SK-N-SH treated with all-trans-retinoic acid at 6 μM for 48 hours (cell line): ENCODE measurements at regions not wholly inside any gene's neighbourhood (a gene's known extent, or its start where the extent isn't known, plus 50 kb on each side); places are given as distances from the start of the nearest gene placed in this dataset.

Source experiments
- ATAC-seq: fragments of 200-7000 bp; cut with Tn5 transposase; 3 replicates; pipeline ENCODE4 v1.9.1; 2020; ENCODE audit warnings: mild to moderate bottlenecking, moderate library complexity
- BACH2 ChIP-seq: fragments of 250-450 bp; sonication (Bioruptor Pico); IDR thresholded peaks from 2 replicates; pipeline ENCODE4 v1.9.0; 2021; ENCODE audit warnings: mild to moderate bottlenecking, borderline replicate concordance
- CSDC2 ChIP-seq: fragments of 250-450 bp; sonication (Bioruptor Pico); IDR thresholded peaks from 2 replicates; pipeline ENCODE4 v1.5.0; 2020; ENCODE audit warnings: mild to moderate bottlenecking, moderate library complexity
- ESRRG ChIP-seq: fragments of 250-450 bp; sonication (Bioruptor Pico); IDR thresholded peaks from 2 replicates; pipeline ENCODE4 v1.6.1; 2021; ENCODE audit warnings: mild to moderate bottlenecking
- GLIS3 ChIP-seq: fragments of 250-450 bp; sonication (Bioruptor Pico); IDR thresholded peaks from 2 replicates; pipeline ENCODE4 v1.5.0; 2020; ENCODE audit warnings: mild to moderate bottlenecking, moderate library complexity
- ISL1 ChIP-seq: fragments of 250-450 bp; sonication (Bioruptor Pico); IDR thresholded peaks from 2 replicates; pipeline ENCODE4 v2.1.2; 2022; ENCODE audit warnings: mild to moderate bottlenecking, moderate library complexity
- PPARA ChIP-seq: fragments of 250-450 bp; sonication (Bioruptor Pico); IDR thresholded peaks from 2 replicates; pipeline ENCODE4 v1.5.0; 2020; ENCODE audit warnings: mild to moderate bottlenecking, borderline replicate concordance
- RARB ChIP-seq: fragments of 250-450 bp; sonication (Bioruptor Pico); IDR thresholded peaks from 2 replicates; pipeline ENCODE4 v1.8.0; 2021; ENCODE audit warnings: mild to moderate bottlenecking, moderate library complexity
- SNAI2 ChIP-seq: fragments of 250-450 bp; sonication (Bioruptor Pico); IDR thresholded peaks from 2 replicates; pipeline ENCODE4 v1.5.0; 2020; ENCODE audit warnings: mild to moderate bottlenecking, moderate library complexity
- TCF4 ChIP-seq: fragments of 250-450 bp; sonication (Bioruptor Pico); IDR thresholded peaks from 2 replicates; pipeline ENCODE4 v1.8.0; 2021; ENCODE audit warnings: mild to moderate bottlenecking, moderate library complexity, borderline replicate concordance
- TOX ChIP-seq: fragments of 250-450 bp; sonication (Bioruptor Pico); IDR thresholded peaks from 2 replicates; pipeline ENCODE4 v1.8.0; 2021; ENCODE audit warnings: mild to moderate bottlenecking, moderate library complexity, borderline replicate concordance
- ZC3H10 ChIP-seq: fragments of 250-450 bp; sonication (Bioruptor Pico); IDR thresholded peaks from 2 replicates; pipeline ENCODE4 v1.5.1; 2021; ENCODE audit warnings: mild to moderate bottlenecking, moderate library complexity
- ZFP3 ChIP-seq: fragments of 250-450 bp; sonication (Bioruptor Pico); IDR thresholded peaks from 2 replicates; pipeline ENCODE4 v1.5.0; 2020; ENCODE audit warnings: mild to moderate bottlenecking, moderate library complexity
- ZNF565 ChIP-seq: fragments of 450-650 bp; formaldehyde crosslinking; conservative IDR thresholded peaks from 2 replicates; pipeline ENCODE4 v1.5.0; 2020; ENCODE audit warnings: low read depth, mild to moderate bottlenecking, moderate library complexity
- ZNF8 ChIP-seq: fragments of 450-650 bp; formaldehyde crosslinking; IDR thresholded peaks from 2 replicates; pipeline ENCODE4 v1.5.0; 2020; ENCODE audit warnings: mild to moderate bottlenecking, moderate library complexity
- TF ChIP-seq, protein P1 (sequence below): fragments of 250-450 bp; sonication (Bioruptor Pico); IDR thresholded peaks from 2 replicates; pipeline ENCODE4 v1.8.0; 2020; ENCODE audit warnings: mild to moderate bottlenecking, moderate library complexity, borderline replicate concordance
- TF ChIP-seq, protein P2 (sequence below): fragments of 250-450 bp; sonication (Bioruptor Pico); IDR thresholded peaks from 2 replicates; pipeline ENCODE4 v1.8.0; 2021; ENCODE audit warnings: low read depth, mild to moderate bottlenecking, moderate library complexity, borderline replicate concordance
- TF ChIP-seq, protein P3 (sequence below): fragments of 250-450 bp; sonication (Bioruptor Pico); IDR thresholded peaks from 2 replicates; pipeline ENCODE4 v1.5.0; 2020; ENCODE audit warnings: mild to moderate bottlenecking, moderate library complexity
- TF ChIP-seq, protein P4 (sequence below): fragments of 250-450 bp; sonication (Bioruptor Pico); IDR thresholded peaks from 2 replicates; pipeline ENCODE4 v1.5.1; 2021; ENCODE audit warnings: mild to moderate bottlenecking, moderate library complexity

DNA sequence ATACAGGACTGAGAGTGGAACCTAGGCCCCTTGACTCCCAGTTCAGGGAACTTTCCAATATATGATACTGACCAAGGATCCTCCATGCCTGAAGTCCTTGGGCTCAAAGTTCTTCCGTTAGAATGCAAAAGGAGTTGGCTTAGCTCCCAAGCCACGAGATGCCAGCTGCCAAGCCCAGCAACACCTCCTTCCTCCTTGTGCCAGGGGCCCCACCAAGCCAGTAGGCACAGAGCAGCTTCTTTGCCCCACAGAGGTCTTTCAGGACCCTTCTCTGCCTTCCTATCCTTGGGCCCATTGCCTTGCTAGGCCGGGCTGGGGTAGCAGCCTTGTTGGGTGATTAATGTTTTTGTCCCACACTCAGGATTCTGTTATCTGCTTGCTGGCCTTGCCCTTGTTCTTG lies 105.6 kb downstream of the EFNB1 start:
- ATAC-seq, result no peak
- TF ChIP-seq ESRRG (CRISPR knock-in tag) (no peak), ISL1 (no peak), TOX (CRISPR knock-in tag) (no peak), ZC3H10 (no peak), BACH2 (CRISPR knock-in tag) (no peak), PPARA (CRISPR knock-in tag) (no peak), TCF4 (CRISPR knock-in tag) (no peak), ZFP3 (no peak), ZNF565 (CRISPR knock-in tag) (no peak), ZNF8 (CRISPR knock-in tag) (no peak), SNAI2 (CRISPR knock-in tag) (no peak)
- TF ChIP-seq, protein P1, sequence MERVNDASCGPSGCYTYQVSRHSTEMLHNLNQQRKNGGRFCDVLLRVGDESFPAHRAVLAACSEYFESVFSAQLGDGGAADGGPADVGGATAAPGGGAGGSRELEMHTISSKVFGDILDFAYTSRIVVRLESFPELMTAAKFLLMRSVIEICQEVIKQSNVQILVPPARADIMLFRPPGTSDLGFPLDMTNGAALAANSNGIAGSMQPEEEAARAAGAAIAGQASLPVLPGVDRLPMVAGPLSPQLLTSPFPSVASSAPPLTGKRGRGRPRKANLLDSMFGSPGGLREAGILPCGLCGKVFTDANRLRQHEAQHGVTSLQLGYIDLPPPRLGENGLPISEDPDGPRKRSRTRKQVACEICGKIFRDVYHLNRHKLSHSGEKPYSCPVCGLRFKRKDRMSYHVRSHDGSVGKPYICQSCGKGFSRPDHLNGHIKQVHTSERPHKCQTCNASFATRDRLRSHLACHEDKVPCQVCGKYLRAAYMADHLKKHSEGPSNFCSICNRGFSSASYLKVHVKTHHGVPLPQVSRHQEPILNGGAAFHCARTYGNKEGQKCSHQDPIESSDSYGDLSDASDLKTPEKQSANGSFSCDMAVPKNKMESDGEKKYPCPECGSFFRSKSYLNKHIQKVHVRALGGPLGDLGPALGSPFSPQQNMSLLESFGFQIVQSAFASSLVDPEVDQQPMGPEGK (CRISPR knock-in tag), result no peak
- TF ChIP-seq, protein P2, sequence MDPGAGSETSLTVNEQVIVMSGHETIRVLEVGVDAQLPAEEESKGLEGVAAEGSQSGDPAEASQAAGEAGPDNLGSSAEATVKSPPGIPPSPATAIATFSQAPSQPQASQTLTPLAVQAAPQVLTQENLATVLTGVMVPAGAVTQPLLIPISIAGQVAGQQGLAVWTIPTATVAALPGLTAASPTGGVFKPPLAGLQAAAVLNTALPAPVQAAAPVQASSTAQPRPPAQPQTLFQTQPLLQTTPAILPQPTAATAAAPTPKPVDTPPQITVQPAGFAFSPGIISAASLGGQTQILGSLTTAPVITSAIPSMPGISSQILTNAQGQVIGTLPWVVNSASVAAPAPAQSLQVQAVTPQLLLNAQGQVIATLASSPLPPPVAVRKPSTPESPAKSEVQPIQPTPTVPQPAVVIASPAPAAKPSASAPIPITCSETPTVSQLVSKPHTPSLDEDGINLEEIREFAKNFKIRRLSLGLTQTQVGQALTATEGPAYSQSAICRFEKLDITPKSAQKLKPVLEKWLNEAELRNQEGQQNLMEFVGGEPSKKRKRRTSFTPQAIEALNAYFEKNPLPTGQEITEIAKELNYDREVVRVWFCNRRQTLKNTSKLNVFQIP (CRISPR knock-in tag), result no peak
- TF ChIP-seq, protein P3, sequence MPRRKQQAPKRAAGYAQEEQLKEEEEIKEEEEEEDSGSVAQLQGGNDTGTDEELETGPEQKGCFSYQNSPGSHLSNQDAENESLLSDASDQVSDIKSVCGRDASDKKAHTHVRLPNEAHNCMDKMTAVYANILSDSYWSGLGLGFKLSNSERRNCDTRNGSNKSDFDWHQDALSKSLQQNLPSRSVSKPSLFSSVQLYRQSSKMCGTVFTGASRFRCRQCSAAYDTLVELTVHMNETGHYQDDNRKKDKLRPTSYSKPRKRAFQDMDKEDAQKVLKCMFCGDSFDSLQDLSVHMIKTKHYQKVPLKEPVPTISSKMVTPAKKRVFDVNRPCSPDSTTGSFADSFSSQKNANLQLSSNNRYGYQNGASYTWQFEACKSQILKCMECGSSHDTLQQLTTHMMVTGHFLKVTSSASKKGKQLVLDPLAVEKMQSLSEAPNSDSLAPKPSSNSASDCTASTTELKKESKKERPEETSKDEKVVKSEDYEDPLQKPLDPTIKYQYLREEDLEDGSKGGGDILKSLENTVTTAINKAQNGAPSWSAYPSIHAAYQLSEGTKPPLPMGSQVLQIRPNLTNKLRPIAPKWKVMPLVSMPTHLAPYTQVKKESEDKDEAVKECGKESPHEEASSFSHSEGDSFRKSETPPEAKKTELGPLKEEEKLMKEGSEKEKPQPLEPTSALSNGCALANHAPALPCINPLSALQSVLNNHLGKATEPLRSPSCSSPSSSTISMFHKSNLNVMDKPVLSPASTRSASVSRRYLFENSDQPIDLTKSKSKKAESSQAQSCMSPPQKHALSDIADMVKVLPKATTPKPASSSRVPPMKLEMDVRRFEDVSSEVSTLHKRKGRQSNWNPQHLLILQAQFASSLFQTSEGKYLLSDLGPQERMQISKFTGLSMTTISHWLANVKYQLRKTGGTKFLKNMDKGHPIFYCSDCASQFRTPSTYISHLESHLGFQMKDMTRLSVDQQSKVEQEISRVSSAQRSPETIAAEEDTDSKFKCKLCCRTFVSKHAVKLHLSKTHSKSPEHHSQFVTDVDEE, result no peak

GRCh38 chrX:68932611-68933010 lies 103.8 kb downstream of the EFNB1 start:
- no peak for ATAC-seq
- TF ChIP-seq TCF4 (CRISPR knock-in tag), result no peak
- TF ChIP-seq RARB (CRISPR knock-in tag), result no peak
- TF ChIP-seq, protein P1 (CRISPR knock-in tag), result no peak

DNA sequence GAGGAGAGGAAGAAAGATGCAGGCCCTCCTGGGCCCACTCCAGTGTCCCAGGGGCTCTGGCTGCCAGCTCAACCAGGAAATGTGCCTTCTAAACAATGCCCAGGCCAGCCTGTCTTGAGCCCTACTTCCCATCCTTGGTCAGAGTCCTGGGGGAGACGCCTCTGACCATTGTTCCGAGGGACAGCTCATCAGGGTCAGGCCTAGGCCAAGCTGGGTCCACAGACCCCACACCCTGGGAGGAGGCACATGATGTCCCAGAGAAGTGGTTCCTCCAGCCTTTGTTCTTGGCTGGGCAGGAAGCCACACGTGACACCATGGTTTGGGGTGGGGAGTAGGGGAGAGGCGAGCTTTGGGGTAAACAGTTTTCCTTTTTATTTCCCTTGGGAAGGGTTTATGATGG lies 102.5 kb downstream of the EFNB1 start:
- TF ChIP-seq BACH2 (CRISPR knock-in tag), result no peak
- no peak for TF ChIP-seq ZNF8 (CRISPR knock-in tag)
- no peak for TF ChIP-seq RARB (CRISPR knock-in tag)
- TF ChIP-seq SNAI2 (CRISPR knock-in tag), result no peak
- TF ChIP-seq, all 23 proteins: peak for 0
- ATAC-seq, result no peak

DNA sequence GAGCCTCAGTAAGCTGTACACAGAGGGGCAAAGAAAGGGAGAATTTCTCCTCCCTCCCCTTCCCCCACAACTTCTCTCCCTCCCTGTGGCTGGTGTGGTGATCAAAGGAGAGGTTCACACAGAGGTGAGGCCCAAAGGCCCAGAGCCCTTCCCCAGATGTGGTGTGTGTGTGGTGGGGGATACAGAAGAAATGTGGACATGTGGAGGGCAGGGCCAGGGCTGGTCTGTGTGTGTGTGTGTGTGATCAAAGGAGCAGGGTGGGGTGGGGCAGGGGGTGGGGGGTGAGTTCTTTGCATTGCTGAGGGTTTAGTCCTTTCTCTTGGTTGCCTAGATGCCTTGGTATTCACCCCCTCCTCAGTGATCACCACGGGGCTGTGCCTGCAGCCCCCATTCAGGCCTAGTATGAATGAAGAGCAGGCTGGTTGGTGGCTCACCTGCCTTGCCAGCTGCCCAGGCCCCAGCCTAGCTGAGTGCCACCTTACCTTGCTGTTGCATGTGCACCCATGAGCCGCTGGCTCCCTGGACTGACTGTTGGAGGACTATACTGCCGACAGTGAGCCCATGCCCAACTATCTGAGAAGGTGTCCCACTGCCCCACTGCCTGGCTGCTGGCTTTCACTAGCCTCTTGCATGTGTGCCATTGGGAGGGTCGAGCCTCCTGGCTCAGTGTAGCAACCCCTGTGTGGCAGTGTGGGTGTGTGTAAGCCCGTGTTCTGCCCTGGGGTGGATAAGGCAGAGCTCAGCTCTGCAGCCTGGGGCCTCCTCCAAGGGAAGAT lies 101.9 kb downstream of the EFNB1 start:
- no peak for TF ChIP-seq ZFP3
- TF ChIP-seq, protein P3, result no peak
- TF ChIP-seq, protein P4, sequence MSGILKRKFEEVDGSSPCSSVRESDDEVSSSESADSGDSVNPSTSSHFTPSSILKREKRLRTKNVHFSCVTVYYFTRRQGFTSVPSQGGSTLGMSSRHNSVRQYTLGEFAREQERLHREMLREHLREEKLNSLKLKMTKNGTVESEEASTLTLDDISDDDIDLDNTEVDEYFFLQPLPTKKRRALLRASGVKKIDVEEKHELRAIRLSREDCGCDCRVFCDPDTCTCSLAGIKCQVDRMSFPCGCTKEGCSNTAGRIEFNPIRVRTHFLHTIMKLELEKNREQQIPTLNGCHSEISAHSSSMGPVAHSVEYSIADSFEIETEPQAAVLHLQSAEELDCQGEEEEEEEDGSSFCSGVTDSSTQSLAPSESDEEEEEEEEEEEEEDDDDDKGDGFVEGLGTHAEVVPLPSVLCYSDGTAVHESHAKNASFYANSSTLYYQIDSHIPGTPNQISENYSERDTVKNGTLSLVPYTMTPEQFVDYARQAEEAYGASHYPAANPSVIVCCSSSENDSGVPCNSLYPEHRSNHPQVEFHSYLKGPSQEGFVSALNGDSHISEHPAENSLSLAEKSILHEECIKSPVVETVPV, result no peak
- no peak for TF ChIP-seq TOX (CRISPR knock-in tag)
- TF ChIP-seq GLIS3, result no peak
- no peak for TF ChIP-seq ZNF8 (CRISPR knock-in tag)
- TF ChIP-seq CSDC2, result no peak
- no peak for TF ChIP-seq ZNF565 (CRISPR knock-in tag)
- TF ChIP-seq PPARA (CRISPR knock-in tag), result no peak
- ATAC-seq, result no peak
